HG03432 (cell line): ENCODE measurements at regions not wholly inside any gene's neighbourhood (a gene's known extent, or its start where the extent isn't known, plus 50 kb on each side); places are given as distances from the start of the nearest gene placed in this dataset.

Source experiments
- ATAC-seq: cut with Tn5 transposase; IDR thresholded peaks from one replicate; pipeline ENCODE4 v1.9.1; 2021; ENCODE audit warnings: mild to moderate bottlenecking, moderate library complexity; ENCODE audit not compliant: unreplicated experiment

DNA sequence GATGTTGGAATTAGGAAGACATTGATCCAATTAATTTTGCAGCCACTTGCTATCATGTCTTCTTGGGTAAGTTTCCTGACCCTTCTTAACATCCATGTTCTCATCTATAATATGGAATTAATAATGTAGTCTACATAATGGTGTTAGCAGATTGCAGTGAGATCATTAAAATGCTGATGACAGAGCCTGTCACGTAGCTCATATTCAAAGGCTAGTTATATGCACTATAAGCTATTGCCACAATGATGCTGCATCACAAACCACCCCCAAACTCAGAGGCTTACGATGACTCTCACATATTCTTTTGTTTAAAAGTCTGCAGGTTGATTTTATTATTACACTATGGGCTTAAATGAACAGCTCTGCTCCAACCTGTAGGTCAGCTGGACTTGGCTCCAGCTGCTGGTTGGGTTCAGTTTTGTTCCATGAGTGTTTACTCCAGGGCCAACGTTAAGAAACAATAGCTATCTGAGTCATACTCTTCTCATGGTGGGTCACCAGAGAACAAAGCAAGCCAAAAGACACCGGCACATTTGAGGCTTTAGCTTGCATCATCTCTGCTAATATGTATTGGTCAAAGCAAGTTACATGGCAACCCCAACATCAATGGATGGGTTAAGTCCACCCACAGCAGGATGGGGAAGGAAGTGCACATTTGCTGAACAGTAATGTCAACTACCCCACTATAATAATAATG lies 250.0 kb upstream of the SLCO3A1 start:
- no peak for ATAC-seq

DNA sequence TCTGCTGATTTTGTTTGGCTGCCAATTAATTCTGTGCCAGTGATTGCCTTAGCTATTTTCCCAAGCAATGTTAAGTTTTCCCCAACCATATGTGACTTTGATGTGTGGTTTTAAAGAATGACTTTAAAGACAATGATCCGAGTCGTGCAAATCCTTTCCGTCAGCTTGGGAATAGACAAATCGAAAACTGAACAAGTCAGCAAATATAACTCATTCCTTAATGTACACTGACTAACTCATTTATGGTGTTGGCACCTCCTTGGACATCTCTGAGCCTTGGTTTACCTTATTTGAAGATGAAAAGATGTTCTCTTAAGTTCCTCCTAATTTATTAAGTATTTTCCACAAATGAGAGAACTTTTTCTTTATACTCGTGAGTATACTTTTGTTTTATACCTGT lies 249.4 kb upstream of the SLCO3A1 start:
- no peak for ATAC-seq

DNA sequence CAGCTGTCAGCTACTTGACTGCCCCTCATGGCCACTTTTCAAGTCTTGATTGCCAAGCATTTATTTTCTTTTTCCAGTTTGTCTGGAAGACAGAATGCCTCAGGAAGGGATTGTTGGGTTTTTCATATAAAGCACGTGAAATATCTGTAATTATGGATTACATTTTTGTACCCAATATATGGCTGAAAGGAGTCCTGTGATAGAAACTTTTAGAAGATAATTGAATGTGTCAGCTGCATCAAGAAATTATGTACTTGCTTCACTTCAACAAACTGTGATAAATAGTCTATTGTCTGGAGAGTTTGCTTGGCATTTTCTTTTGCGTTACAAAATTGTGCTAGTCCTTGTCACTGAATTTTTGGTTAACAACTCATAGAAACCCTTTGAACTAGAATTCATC lies 247.9 kb upstream of the SLCO3A1 start:
- ATAC-seq: no peak

DNA sequence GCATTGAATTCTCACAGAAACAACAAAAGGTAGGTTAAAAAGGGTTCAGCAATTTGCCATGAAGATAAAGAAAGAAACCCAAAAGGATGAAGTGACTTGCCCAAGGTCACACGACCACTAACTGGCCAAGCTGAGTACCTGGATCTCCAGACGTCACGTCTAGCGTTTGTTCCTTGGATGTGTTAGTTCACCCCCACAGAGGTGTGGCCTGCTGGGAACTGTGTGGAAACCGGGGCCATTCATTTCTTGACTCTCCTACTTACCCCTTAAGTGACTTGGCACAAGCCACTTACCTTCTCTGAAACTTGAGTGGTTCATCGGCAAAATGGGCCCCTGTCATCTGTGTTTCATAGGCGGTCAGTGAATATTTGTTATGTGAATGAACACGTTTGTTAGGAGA lies 244.3 kb upstream of the SLCO3A1 start:
- no peak for ATAC-seq

DNA sequence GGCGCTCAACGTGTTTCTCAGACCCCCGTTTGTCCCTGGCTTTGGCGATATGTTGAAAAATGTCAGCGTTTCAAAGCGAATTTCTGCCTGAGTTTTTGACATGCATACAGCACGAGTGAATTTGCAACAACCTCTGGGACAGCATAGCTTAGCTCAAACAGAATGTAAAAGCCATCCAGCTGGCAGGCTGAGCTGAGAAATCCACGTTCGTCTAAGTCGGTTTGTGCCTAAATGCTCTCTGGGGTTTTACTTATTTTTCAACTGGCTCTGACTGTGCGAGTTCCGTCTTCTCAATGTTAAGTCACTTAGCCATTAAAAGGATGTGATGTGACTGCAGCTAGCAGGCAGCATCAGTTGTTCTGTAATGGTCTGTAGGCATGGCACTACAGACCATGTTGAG lies 243.5 kb upstream of the SLCO3A1 start:
- no peak for ATAC-seq

DNA sequence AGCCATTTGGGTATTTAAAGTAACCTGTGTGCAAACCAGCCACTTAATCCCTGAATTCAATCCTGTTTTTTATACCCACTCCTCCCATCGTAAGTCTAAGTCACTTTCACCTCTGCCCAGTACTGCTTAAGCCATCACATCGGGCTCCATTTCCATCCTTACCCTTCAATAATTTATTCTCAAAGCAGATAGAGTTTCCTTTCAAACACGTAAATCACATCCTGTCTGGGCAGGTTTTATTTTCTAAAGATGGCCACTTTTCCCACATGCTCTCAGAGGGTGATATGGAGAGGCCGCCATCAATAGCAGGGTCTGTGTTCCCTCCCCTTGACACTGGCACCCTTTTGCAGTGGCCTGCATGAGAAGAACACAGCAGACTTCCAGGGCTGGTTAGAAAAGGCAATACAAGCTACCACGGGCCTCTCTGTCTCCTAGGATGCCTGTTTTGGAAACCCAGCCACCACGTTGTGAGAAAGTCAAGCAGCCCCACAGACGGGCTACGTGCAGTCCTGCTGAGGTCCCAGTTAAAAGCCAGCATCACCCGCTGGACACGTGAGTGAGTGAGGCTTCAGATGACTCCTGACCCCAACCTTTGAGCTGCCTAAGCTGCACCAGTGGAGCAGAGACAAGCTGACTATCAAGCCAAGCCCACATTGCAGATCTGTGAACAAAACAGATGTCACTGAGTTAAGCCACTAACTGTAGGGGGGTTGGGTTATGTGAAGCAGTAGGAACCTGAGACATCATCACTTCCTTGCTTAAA lies 241.8 kb upstream of the SLCO3A1 start:
- no peak for ATAC-seq

DNA sequence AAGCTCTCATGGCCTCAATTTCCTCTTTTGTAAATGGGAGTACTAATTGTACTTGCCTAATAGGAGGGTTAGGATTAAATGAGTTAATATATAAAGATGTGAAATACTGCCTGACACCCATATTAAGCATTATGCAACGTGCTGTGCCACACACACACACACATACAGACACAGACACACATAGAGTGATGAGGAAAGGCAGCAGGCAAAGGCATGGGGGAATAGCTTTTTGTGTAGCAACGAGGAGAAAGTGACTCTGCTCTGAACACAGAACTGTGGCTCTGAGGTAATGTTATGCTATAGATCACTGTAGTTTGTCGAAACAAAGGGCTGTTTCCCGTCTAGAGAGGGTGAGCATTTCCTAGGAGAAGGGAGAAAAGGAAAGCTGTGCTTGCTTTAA lies 233.3 kb upstream of the SLCO3A1 start:
- ATAC-seq: no peak

DNA sequence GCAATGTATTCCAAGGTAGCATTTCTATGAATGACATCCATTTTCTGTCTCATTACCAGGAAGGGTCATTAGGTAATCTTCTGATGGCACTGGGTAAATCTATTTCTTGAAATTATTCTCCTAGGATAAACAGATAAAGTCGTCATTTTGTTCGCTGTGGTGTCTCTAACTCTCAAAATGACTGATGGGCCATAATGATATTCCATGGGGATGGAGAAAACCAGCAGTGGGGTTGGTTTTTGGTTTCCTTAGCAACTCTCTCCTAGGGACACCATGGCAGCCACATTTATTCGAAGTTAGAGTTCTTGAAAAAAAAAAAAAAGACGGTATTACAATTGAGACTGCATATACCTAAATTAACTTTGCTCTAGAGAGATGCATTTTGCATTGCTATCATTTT lies 231.3 kb upstream of the SLCO3A1 start:
- ATAC-seq: no peak

DNA sequence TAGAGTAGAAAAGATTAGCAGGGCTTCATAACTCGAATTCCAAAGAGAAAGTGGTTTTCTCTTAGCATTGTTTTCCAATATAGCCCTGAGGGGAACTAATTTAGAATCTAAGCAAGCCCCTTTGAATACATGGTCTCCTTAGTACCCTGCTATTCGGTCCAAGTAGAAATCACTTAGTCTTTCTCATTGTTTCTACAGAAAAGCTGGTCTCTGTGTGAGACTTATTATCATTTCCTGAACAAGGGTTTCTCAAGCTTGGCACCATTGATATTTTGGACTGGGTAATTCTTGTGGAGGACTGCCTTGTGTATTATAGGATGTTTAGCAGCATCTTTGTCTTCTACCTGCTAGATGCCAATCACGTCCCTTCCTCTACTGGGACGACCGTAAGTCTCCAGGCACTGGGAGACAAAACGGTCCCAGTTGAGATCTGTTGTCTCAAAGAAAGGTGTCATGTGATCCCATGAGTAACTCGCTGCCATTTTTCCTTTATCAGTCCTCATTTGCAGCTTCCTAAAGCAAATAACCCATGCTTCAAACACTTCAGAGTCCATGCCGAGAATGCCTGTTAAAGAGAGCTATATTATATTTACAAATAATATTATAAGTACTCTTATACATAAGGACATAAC lies 230.7 kb upstream of the SLCO3A1 start:
- no peak for ATAC-seq

DNA sequence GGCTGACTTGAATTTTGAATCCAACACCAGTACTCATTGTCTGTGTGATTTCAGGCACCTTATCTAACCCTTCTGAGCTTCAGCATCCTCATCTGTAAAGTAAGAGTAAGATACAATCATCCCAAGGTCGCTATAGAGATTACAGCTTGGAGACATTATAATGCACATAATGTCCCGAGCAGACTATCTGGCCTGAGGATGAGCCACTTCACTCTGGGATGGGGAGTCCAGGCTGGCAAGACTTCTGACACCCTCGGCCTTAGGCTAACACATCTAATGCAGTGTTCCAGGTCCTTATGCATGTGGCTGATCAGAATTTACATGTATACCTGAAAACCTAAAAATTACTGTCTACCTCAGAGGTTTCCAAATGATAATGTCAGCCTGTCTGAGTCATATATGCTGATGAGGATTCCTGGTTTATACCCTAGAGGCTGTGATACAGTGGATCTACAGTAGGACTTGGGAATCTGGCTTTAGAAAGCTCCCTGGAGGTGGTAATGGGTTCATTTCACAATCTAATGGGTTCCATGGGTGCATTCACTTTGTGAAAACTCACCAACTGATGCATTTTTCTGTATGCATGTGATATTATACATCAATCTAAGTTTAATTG lies 229.0 kb upstream of the SLCO3A1 start:
- ATAC-seq: no peak

DNA sequence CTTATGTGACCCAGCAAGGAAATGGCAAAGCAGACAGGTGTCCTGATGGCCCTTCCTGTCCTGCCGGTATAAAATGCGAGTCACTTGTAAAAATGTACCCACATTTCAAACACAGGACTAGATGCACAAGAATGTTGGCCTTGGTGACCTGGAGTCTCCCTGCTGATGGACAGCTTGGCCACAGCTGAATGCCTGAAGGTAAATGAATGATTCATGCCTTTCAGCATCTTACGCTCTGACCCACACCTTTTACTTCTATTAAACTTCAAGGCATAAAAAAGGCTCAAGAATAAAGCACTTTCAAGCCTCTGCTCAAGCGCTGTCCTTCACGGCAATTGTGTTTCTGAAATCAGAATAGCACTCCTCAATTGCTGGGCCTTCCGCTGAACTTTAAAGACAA lies 228.0 kb upstream of the SLCO3A1 start:
- ATAC-seq: no peak

DNA sequence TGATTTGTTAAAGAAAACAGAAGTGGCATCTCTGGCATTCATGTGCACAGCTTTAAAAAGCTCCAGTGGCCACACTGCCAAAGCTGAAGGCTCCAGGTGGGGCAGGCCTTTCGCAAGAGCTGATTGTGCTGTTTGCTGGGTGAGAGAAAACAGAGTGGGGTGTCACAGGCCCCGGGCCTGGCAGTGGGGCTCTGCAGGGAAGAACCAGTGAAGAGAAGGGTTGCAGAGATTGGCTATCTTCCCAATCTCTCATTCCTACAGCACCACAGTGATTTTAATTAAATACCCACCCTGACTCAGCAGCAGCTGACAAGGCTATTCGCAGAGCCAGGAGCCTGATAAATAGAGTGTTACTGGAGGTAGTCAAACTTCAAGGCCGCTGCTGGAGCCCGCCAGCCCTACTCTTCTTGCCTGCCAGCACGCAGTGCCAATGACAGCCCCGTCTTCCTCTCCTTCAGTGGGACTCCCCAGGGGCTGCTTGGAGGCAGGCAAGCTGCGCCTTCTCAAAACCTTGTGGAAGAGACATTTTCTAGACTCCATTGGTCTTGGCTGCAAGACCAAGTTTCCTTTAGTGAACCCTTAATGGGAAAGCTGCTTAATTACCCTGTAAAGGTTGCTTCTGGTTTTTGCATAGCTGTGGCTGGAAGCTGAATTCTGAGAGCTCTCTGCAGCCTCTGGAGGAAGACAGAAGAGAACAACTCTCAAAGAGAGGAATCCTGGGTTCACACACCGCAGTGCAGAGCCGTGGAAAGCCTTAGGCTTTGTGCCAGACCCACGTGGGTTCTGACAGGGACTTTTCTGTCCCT lies 225.8 kb upstream of the SLCO3A1 start:
- no peak for ATAC-seq

DNA sequence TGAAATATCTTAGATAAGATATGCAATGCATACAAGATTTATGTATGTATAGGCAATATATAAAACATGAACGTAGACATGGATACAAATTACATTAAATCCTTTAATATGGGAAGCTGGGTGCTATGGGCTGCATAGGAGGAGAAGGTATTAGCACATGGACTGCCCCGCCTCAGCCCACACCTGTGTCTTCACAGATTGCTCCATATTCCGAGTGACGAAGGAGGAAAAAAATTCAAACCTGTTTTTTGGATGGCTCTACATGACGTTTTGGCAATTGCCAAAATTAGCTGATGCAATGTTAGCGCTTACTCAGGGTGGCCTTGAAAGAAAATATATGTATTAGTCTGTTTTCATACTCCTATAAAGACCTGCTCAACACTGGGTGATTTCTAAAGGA lies 223.4 kb upstream of the SLCO3A1 start:
- no peak for ATAC-seq

DNA sequence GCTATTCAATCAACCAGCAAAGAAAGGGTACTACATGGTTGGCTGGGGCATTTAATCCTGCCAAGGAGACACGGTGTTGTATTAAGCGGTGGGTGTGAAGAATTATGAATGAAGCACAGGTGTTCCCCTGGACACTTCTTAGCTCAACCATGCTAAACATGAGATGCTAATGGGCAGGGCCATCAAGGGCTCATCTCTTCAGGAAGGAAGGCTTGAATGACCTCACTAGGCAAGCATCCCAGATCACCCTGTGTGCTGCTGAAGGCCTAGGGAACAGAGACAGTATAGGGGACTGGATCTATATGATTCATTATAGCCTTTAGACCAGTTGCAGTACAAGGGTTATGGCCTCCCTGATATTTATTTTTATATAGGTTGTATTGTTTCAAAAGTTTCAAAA lies 221.3 kb upstream of the SLCO3A1 start:
- no peak for ATAC-seq

DNA sequence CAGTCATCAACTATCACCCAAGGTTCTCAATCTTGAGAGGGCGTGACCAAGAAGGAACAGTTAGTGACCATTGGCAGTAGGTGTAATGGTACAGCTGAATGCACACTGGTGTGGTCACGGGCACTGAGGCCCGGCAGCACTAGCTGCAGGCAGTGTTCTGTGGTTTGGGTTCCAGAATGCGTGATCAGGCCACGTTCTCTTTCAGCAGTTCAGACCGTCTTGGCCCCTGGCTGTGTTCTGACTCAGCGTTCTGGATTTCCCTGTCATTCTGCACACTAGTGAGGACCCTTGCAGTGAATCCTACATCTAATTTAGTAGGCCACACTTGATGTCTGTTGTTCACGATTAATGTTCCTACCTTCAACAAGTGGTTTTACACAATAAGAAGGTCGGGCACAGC lies 220.5 kb upstream of the SLCO3A1 start:
- ATAC-seq: no peak

DNA sequence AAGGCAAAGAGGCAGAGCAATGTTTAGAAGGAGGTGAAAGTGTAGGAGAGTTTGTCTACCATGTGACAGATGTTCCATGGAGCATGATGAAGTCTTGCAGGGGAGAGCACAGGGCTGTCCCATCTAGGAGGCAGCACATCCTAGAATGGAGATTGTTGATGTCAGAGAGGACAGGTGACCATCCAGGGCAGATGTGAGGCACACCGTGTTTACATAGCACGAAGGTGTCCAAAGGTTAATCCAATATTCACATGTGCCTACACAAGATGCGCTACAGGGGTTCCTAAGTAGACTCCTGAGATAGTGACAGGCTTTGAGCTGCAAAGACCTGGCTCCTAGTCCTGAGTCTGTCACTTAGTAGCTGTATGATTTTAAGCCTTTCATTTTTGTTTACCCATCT lies 219.3 kb upstream of the SLCO3A1 start:
- ATAC-seq: no peak

DNA sequence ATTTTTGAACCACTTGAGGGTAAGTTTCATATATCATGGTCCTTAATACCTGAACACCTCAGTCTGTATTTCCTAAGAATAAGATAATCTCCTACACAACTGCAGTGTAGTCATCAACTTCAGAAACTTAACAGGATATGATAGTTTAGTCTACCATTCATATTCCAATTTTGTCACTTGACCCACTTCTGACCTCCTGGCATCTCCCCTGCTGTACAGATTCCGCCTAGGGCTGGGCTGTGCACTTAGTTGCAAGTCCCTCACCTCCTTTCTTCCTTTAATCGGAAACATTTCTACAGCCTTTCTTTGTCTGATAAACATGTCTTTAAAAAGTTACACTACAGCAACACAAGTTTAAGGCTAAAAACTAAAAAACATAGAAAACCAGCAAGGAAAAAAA lies 218.4 kb upstream of the SLCO3A1 start:
- no peak for ATAC-seq

DNA sequence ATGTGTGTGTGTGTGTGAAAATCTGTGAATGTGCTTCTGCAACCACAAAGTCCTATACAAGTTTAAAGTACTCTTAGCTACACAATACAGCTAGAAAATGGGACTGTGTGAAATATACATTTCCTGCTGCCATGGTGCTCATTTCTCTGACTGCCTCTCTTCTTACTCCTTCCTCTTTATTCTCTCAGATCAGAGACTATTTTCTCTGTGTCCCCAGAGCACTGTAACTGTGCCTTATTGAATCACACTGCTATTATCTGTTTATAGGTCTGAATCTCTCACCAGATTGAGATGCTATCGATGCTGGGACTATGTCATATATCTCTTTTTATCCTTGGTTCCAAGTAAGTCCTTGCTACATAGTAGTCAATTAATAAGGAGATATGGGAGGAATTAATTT lies 217.9 kb upstream of the SLCO3A1 start:
- ATAC-seq: no peak

DNA sequence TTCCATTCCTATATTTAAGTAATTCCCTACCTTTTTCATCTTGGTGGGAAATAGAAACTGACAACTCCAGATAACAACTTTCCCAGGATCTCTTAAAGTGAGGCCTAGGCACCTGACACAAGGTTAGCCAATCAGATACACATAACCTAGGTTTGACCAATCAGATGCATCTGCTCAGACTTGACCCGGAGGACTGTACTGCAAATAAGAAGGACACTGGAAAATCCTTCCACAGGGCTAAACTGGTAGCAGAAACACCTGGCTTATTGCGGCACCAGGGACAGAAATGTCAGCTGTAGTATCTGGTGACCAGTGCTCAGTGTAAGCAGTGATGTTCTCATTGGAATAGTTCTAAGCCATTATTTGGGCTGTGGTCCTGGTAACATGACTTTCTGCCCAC lies 204.5 kb upstream of the SLCO3A1 start:
- no peak for ATAC-seq

DNA sequence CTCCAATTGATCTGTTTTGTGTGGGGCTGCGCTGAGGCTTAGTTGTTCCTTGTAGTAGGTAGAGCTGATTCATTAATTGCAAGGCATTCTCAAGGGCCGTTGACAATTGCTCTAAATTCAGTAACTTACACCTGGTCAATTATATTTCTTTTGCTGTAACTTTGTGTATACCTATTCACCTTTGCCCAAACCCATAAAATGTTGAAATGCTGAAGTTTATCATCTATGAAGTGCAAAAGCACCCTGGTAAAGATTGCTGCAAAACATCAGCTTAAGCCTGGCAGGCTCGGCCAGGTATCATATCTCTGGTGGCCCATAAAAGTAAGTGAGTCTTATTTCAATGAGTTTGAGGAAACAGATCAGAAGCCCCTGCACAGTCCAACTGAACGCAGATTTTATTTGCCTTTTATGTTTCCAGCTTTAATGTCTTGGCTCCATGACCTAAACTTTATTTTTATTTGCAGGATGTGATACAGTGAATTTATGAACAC lies 203.6 kb upstream of the SLCO3A1 start:
- ATAC-seq: no peak

DNA sequence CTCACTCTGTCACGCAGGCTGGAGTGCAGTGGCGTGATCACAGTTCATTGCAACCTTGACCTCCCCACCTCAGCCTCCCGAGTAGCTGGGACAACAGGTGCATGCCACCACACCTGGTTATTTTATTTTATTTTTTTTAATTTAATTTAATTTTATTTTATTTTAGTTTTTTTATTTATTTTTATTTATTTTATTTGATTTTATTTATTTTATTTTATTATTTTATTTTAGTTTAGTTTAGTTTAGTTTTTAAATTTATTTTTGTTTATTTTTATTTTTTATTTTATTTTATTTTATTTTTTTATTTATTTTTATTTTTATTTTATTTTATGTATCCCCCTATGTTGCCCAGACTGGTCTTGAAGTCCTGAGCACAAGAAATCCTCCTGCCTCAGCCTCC lies 202.3 kb upstream of the SLCO3A1 start:
- no peak for ATAC-seq
